NCI-H82 treated with DMSO at 0.1 percent for 48 hours (cell line): ENCODE measurements at regions not wholly inside any gene's neighbourhood (a gene's known extent, or its start where the extent isn't known, plus 50 kb on each side); places are given as distances from the start of the nearest gene placed in this dataset.
"Not testable (repeated sequence)": the region's sequence is repeated elsewhere in the genome, so short reads cannot be mapped to it uniquely, and the experiment has no call there.

Experiments
- DNase-seq: peaks from one replicate; lab custom pipeline; 2025; ENCODE audit not compliant: unreplicated experiment; lab: John Stamatoyannopoulos, UW

GRCh38 chr11:97636741-97637140 is 1246.9 kb downstream of the JRKL start:
- DNase-seq, result not testable (repeated sequence)

- no peak for DNase-seq
Observed at GRCh38 chr11:97637701-97638100, 1247.9 kb downstream of the JRKL start.

GRCh38 chr11:97638641-97639224 is 1248.9 kb downstream of the JRKL start:
- DNase-seq, result no peak

GRCh38 chr11:97641988-97642387 is 1252.2 kb downstream of the JRKL start:
- DNase-seq, result no peak

- no peak for DNase-seq
Observed at GRCh38 chr11:97645736-97646135, 1255.9 kb downstream of the JRKL start.

GRCh38 chr11:97656356-97656755 is 1266.5 kb downstream of the JRKL start:
- no peak for DNase-seq

- DNase-seq, result no peak
Observed at GRCh38 chr11:97657852-97658251, 1268.0 kb downstream of the JRKL start.

- DNase-seq, result no peak
Observed at GRCh38 chr11:97667057-97667456, 1277.2 kb downstream of the JRKL start.

- DNase-seq, result no peak
Observed at GRCh38 chr11:97683733-97684132, 1293.9 kb downstream of the JRKL start.

GRCh38 chr11:97684486-97685439 is 1295.0 kb downstream of the JRKL start:
- no peak for DNase-seq

- no peak for DNase-seq
Observed at GRCh38 chr11:97685695-97686094, 1295.9 kb downstream of the JRKL start.

- no peak for DNase-seq
Observed at GRCh38 chr11:97687111-97687510, 1297.3 kb downstream of the JRKL start.

- peak; percentile 64 for DNase-seq
Observed at GRCh38 chr11:97691061-97691460, 1301.2 kb downstream of the JRKL start.

- DNase-seq, result no peak
Observed at GRCh38 chr11:97702951-97703350, 1313.1 kb downstream of the JRKL start.

GRCh38 chr11:97703851-97704250 is 1314.0 kb downstream of the JRKL start:
- DNase-seq, result peak; percentile 80

GRCh38 chr11:97705441-97705840 is 1315.3 kb upstream of the CNTN5 start:
- not testable (repeated sequence) for DNase-seq

GRCh38 chr11:97717922-97718321 is 1302.8 kb upstream of the CNTN5 start:
- DNase-seq, result no peak

GRCh38 chr11:97722065-97722464 is 1298.7 kb upstream of the CNTN5 start:
- DNase-seq, result no peak

- no peak for DNase-seq
Observed at GRCh38 chr11:97722721-97723120, 1298.0 kb upstream of the CNTN5 start.

- no peak for DNase-seq
Observed at GRCh38 chr11:97729546-97730272, 1291.0 kb upstream of the CNTN5 start.

- DNase-seq, result no peak
Observed at GRCh38 chr11:97732011-97732632, 1288.6 kb upstream of the CNTN5 start.
